ENCODE measurements at regions not wholly inside any gene's neighbourhood (a gene's known extent, or its start where the extent isn't known, plus 50 kb on each side); places are given as distances from the start of the nearest gene placed in this dataset.
"Not testable (repeated sequence)": the region's sequence is repeated elsewhere in the genome, so short reads cannot be mapped to it uniquely, and the experiment has no call there.

DNA sequence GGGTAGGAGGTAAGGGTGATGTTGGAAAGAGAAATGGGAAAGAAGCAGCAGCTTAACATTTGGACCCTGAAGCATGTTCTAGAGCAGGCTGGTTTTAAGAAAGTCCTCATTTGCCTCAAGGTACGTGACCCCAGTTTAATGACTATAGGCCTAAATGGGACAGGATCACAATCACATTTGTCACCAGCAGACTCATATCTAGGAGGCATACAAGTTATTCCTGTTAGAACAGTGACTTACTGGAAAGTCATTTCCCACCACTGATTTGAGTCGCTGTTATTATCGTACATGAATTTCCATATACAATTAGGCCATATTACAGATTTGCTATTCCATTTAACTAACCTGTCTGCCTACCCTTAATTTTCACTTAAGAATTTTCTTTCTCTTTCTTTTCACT is 326.1 kb downstream of the DAD1 start:
- POLR2A ChIA-PET: no interaction called here
- CTCF ChIA-PET: no interaction called here
- H3K36me3 Mint-ChIP-seq: no peaks in the 10 kb centered on the region
- H3K27ac Mint-ChIP-seq: no peak overlapping the region
- no peaks in the 10 kb centered on the region for H3K27me3 Mint-ChIP-seq
- DNase-seq: no peak
- no peaks in the 10 kb centered on the region for H3K4me1 Mint-ChIP-seq (ENCODE audit: low read depth)
- H3K4me3 Mint-ChIP-seq: no peak overlapping the region
- no peaks in the 10 kb centered on the region for H3K9me3 Mint-ChIP-seq
- intact Hi-C loops (cut with micrococcal nuclease): no loop called here

DNA sequence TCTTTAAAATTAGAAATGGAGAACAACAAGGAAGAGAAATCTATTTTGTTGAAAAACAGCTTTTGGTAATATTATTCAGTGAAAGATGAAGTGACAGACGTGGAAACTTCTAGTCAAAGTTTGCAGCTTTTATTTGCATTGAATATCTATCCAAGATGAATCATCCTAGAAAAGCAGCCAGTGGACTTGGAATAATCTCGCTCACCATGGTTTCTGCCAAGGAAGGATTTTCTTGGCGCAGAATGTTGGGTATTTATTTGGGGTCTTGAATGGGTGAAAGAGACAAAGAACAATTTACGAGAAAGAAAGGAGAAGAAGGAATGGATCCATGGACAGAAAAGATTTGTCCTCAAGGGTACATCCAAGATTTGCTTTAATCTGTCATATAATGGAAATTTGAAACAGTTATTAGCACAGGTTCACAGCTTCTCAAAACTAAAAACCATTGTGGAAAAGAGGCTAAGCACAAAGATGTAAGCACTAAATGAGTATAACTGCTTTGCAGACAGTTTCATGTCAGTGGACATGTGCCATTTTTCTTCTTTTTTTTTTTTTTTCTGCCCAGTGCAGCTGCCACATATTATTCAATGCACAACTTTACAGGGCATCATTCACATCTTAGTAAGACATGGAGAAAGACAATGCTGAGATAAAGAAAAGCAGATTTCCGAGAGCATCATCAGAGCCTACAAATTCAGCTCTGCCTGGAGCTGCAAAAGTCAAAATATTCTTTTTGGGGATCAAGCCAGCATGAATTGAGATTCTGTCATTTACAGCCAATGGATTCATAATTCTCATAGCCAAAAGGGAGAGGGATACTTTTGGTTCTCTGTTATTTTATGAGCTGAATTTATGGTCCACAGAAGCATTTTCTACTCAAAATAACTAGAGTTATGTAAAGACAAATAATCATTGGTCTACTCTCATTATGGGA is 333.7 kb downstream of the DAD1 start:
- ChIA-PET CTCF (no interaction called here), POLR2A (no interaction called here)
- Mint-ChIP-seq H3K27me3 (no peaks in the 10 kb centered on the region), H3K4me1 (ENCODE audit: low read depth) (no peaks in the 10 kb centered on the region), H3K4me3 (no peak overlapping the region), H3K27ac (no peak overlapping the region), H3K36me3 (no peaks in the 10 kb centered on the region), H3K9me3 (no peaks in the 10 kb centered on the region)
- DNase-seq: no peak
- intact Hi-C loops (cut with micrococcal nuclease): no loop called here

DNA sequence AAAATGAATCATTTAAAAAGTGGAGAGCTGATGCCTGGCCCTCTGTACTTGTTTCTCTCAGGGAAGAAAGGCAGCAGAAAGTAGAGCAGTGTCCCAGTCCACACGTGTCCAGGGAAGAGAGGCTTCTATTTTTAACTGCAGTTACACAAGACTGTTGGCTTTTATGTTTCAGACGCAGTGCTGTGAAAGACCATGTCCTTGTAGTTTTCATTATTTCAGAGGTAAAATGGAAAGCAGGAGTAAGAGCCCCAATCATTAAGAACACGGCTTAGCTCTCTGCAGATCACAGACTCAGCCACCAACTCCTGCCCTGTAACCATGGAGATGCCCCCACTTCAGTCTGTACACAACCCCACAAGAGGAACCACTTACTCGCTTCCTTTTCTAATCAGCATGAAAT is 336.3 kb downstream of the DAD1 start:
- Mint-ChIP-seq H3K27ac (no peak overlapping the region), H3K4me1 (ENCODE audit: low read depth) (no peaks in the 10 kb centered on the region), H3K4me3 (no peak overlapping the region), H3K9me3 (no peaks in the 10 kb centered on the region), H3K27me3 (no peaks in the 10 kb centered on the region), H3K36me3 (no peaks in the 10 kb centered on the region)
- CTCF ChIA-PET: no interaction called here
- no peak for DNase-seq
- POLR2A ChIA-PET: no interaction called here
- intact Hi-C loops (cut with micrococcal nuclease): no loop called here

DNA sequence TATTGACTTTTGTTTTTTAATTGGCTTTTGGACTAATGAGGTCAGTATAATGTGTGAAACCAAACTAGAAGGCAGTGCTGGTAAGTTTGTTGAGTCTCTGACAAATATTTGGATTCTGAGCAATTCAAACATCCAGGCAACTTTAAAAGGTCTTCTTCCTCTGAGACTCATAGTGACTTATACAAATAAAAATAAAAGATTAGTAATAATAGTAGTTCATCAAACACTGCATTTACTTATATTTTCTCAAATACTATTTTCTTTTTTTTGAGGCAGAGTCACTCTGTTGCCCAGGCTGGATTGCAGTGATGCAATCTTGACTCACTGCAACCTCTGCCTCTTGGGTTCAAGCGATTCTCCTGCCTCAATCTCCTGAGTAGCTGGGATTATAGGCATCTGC is 337.9 kb downstream of the DAD1 start:
- Mint-ChIP-seq H3K4me3 (no peak overlapping the region), H3K4me1 (ENCODE audit: low read depth) (no peaks in the 10 kb centered on the region), H3K9me3 (no peaks in the 10 kb centered on the region), H3K27ac (no peak overlapping the region), H3K36me3 (no peaks in the 10 kb centered on the region), H3K27me3 (no peaks in the 10 kb centered on the region)
- CTCF ChIA-PET: no interaction called here
- DNase-seq: no peak
- POLR2A ChIA-PET: no interaction called here
- intact Hi-C loops (cut with micrococcal nuclease): no loop called here

DNA sequence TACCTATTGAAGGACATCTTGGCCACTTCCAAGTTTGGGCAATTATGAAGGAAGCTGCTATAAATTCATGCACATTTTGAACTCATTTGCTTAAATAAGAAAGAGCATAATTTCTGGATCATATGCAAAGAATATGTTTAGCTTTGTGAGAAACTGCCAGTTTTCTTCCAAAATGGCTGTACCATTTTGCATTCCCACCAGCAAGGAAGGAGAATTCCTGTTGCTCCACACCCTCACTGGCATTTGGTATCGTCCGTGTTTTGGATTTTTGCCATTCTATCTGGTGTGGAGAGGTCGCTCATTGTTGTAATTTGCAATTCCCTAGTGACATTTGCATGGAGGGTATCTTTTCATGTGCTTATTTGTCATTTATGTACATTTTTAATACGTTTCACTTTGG is 339.3 kb downstream of the DAD1 start:
- DNase-seq: no peak
- intact Hi-C loops (cut with micrococcal nuclease): no loop called here
- CTCF ChIA-PET: no interaction called here
- Mint-ChIP-seq H3K9me3 (no peaks in the 10 kb centered on the region), H3K4me3 (no peak overlapping the region), H3K27ac (no peak overlapping the region), H3K4me1 (ENCODE audit: low read depth) (no peaks in the 10 kb centered on the region), H3K36me3 (no peaks in the 10 kb centered on the region), H3K27me3 (no peaks in the 10 kb centered on the region)
- POLR2A ChIA-PET: no interaction called here

DNA sequence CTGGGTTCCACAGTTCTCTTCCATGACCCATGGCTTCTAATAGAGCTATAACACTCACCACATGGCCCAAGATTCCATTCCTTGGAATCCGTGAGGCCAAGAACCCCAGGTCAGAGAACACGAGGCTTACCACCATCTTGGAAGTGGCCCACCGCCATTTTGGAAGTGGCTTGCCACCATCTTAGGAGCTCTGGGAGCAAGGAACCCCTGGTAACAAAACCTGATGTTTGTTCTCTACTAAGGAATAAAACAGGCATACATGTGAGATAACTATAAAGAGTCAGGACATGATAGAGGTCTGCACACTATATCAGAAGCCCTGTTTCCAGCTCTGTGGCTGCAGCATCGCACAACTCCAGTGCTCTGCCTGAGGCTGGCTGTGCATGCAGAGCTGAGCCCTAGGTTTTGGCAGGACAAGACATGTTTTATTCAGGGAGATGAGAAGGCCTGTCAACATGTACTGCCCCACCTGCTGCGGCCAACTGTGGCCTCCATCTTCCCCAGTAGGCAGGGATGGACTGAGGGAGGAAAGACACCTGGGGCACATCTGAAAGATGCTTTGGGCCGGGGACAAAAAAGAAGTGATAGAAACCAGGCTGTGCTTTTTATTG is 344.9 kb downstream of the DAD1 start:
- POLR2A ChIA-PET: no interaction called here
- intact Hi-C loops (cut with micrococcal nuclease): no loop called here
- Mint-ChIP-seq H3K9me3 (no peaks in the 10 kb centered on the region), H3K36me3 (no peaks in the 10 kb centered on the region), H3K4me1 (ENCODE audit: low read depth) (no peaks in the 10 kb centered on the region), H3K4me3 (no peak overlapping the region), H3K27ac (no peak overlapping the region), H3K27me3 (no peaks in the 10 kb centered on the region)
- CTCF ChIA-PET: no interaction called here
- no peak for DNase-seq

DNA sequence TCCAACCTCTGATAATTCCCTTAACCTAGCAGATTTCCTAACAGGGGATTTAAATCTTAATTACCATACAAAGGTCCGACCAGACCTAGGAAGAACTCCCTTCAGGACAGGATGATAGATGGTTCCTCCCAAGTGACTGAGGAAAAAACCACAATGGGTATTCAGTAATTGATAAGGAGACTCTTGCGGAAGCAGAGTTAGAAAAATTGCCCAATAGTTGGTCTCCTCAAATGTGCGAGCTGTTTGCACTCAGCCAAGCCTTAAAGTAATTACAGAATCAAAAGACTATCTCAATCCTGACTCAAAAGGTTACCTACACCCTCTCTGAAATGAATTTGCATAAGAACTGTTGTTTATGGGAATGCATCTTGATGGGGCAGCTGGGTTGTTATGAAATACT is 350.7 kb downstream of the DAD1 start:
- POLR2A ChIA-PET; H3K36me3 Mint-ChIP-seq; H3K4me3 Mint-ChIP-seq; DNase-seq; H3K27ac Mint-ChIP-seq; H3K9me3 Mint-ChIP-seq; H3K4me1 Mint-ChIP-seq (ENCODE audit: low read depth); CTCF ChIA-PET; intact Hi-C loops (cut with micrococcal nuclease); H3K27me3 Mint-ChIP-seq: not testable (repeated sequence)

DNA sequence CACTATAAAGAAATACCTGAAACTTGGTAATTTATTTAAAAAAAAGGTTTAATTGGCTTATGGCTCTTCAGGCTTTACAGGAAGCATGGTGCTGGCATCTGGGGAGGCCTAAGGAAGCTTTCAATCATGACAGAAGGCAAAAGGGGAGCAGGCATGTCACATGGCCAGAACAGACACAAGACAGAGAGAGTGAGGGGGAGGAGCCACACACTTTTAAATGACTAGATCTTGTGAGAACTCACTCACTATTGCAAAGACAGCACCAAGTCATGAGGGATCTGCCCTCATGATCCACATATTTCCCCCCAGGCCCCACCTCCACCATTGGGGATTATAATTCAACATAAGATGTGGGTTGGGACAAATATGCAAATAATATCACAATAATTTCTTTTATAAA is 355.6 kb downstream of the DAD1 start:
- no peak overlapping the region for H3K4me3 Mint-ChIP-seq
- ChIA-PET POLR2A (no interaction called here), CTCF (no interaction called here)
- DNase-seq: no peak
- no peaks in the 10 kb centered on the region for H3K36me3 Mint-ChIP-seq
- H3K27ac Mint-ChIP-seq: no peak overlapping the region
- H3K9me3 Mint-ChIP-seq: no peaks in the 10 kb centered on the region
- no peaks in the 10 kb centered on the region for H3K4me1 Mint-ChIP-seq (ENCODE audit: low read depth)
- H3K27me3 Mint-ChIP-seq: no peaks in the 10 kb centered on the region
- intact Hi-C loops (cut with micrococcal nuclease): no loop called here

DNA sequence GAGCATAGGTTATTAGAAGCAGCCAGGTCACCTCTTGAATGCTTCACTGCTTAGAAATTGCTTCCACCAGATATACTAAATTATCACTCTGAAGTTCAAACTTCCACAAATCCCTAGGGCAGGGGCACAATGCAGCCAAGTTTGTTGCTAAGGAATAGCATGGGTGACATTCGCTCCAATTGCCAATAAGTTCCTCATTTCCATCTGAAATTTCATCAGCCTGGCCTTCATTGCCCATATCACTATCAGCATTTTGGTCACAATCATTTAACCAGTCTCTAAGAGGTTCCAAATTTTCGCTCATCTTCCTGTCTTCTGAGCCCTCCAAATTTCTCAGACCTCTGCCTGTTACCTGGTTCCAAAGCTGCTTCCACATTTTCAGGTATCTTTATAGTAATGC is 356.1 kb downstream of the DAD1 start:
- Mint-ChIP-seq H3K4me3 (no peak overlapping the region), H3K4me1 (ENCODE audit: low read depth) (no peaks in the 10 kb centered on the region), H3K27me3 (no peaks in the 10 kb centered on the region), H3K27ac (no peak overlapping the region), H3K9me3 (no peaks in the 10 kb centered on the region), H3K36me3 (no peaks in the 10 kb centered on the region)
- no peak for DNase-seq
- ChIA-PET POLR2A (no interaction called here), CTCF (no interaction called here)
- intact Hi-C loops (cut with micrococcal nuclease): no loop called here

DNA sequence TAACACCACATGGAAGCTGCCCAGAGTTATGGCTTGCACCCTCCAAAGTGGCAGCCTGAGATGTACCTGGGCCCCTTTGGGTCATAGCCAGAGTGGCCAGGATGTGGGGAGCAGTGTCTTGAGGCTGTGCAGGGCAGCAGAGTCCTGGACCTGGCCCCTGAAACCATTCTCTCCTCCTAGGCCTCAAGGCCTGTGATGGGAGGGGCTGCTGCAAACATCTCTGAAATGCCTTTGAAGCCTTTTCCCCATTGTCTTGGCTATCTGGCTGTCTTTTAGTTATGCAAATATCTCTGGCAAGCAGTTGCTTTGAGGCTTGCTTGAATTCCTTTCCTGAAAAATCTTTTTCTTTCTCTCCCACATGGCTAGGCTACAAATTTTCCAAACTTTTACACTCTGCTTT is 356.5 kb downstream of the DAD1 start:
- ChIA-PET POLR2A (no interaction called here), CTCF (no interaction called here)
- Mint-ChIP-seq H3K4me3 (no peak overlapping the region), H3K36me3 (no peaks in the 10 kb centered on the region), H3K27ac (no peak overlapping the region), H3K4me1 (ENCODE audit: low read depth) (no peaks in the 10 kb centered on the region), H3K27me3 (no peaks in the 10 kb centered on the region), H3K9me3 (no peaks in the 10 kb centered on the region)
- no peak for DNase-seq
- intact Hi-C loops (cut with micrococcal nuclease): no loop called here

DNA sequence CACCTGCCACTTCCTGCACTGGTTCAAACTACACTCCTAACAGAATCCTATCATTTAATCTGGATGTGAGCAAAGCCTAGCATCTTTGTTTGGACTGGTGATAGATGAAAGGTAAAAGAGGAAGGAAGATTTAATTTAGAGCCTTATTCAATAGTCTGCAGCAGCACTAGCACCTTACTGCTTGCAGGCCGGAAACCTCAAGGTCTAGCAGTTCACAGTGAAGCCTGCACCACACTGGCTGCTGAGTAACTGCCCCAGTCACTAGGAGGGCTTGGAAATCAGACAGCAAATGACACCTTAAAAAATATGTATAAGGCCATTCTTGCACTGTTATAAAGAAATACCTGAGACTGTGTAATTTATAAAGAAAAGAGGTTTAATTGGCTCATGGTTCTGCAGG is 358.0 kb downstream of the DAD1 start:
- Mint-ChIP-seq H3K27ac (peak overlapping the region; percentile 23), H3K4me3 (no peak overlapping the region), H3K4me1 (ENCODE audit: low read depth) (no peaks in the 10 kb centered on the region), H3K36me3 (no peaks in the 10 kb centered on the region), H3K9me3 (no peaks in the 10 kb centered on the region), H3K27me3 (no peaks in the 10 kb centered on the region)
- intact Hi-C loops (cut with micrococcal nuclease): loop anchor here (2.0 kb wide), 1 partner anchor 46 kb away; no protein-coding TSS in a partner anchor
- ChIA-PET CTCF (no interaction called here), POLR2A (no interaction called here)
- DNase-seq: peak; percentile 10

DNA sequence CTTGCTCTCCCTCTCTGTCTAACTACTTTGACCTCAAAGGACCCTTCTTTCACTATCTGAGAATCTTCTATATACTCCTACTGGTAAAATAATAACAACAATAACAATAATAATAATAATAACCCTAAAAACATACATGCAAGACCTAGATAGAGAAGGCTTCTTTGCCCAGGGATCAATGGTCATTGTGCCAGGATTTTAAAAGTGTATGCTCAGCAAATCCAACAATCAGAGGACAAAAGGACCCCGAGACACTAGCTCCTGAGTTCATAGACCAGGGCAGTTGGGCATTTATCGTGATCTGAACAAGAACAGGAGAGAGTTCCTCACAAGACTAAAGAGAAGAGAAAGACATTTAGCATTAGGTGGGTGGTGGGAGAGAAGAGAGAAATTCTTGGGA is 358.5 kb downstream of the DAD1 start:
- Mint-ChIP-seq H3K36me3 (no peaks in the 10 kb centered on the region), H3K4me1 (ENCODE audit: low read depth) (no peaks in the 10 kb centered on the region), H3K4me3 (no peak overlapping the region), H3K27me3 (no peaks in the 10 kb centered on the region), H3K9me3 (no peaks in the 10 kb centered on the region), H3K27ac (peak overlapping the region; percentile 23)
- ChIA-PET POLR2A (no interaction called here), CTCF (no interaction called here)
- no peak for DNase-seq
- intact Hi-C loops (cut with micrococcal nuclease): loop anchor here (2.0 kb wide), 1 partner anchor 46 kb away; no protein-coding TSS in a partner anchor

DNA sequence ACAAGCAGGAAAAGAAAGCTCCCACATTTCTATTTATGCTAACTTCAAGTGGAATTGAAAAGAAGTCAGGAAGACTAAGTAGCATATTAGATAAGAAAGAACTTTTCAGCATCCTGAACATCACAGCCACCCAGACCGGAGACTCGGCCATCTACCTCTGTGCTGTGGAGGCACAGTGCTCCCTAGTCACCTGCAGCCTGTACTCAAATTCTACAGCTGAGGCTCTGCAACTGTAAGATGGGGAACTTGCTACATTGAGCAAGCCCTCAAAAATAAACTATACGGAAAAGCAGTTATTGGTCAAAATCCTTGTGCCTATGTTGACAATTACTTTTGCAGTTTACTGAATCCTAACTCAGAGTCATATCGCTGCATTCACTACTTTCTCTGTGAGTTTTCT is 361.9 kb downstream of the DAD1 start:
- POLR2A ChIA-PET: no interaction called here
- CTCF ChIA-PET: interaction anchor here (1.3 kb wide), 1 partner anchor 26 kb away, joined by 7 read pairs; no protein-coding TSS in a partner anchor

More for the DNA sequence above, 361.9 kb downstream of the DAD1 start:
- DNase-seq: no peak
- peak overlapping the region; percentile 51 for H3K4me3 Mint-ChIP-seq
- H3K4me1 Mint-ChIP-seq (ENCODE audit: low read depth): no peaks in the 10 kb centered on the region
- intact Hi-C loops (cut with micrococcal nuclease): loop anchor here (5.0 kb wide), 1 partner anchor 330 kb away; no protein-coding TSS in a partner anchor
- peak overlapping the region; percentile 75 for H3K27ac Mint-ChIP-seq
- no peaks in the 10 kb centered on the region for H3K36me3 Mint-ChIP-seq
- H3K27me3 Mint-ChIP-seq: no peaks in the 10 kb centered on the region
- H3K9me3 Mint-ChIP-seq: no peaks in the 10 kb centered on the region
